GM12878 (cell line): ENCODE measurements at regions not wholly inside any gene's neighbourhood (a gene's known extent, or its start where the extent isn't known, plus 50 kb on each side); places are given as distances from the start of the nearest gene placed in this dataset.

Experiments
- BHLHE40 ChIP-seq, 2 experiments: fragments of 450-650 bp in 1 of 2; IDR thresholded peaks; 2 replicates each; pipeline ENCODE4 v1.6.1; 2011 to 2017; ENCODE audit warnings: low read depth in 2 of 2, borderline replicate concordance in 1 of 2, improper control_type of control experiment in 1 of 2, low read length in 1 of 2, mild to moderate bottlenecking in 1 of 2
- CREB1 ChIP-seq: IDR thresholded peaks from 2 replicates; pipeline ENCODE4 v1.6.1; 2012; ENCODE audit warnings: low read depth, mild to moderate bottlenecking, inconsistent platforms
- FOS ChIP-seq: IDR thresholded peaks from 3 replicates; pipeline ENCODE4 v1.6.1; 2011; ENCODE audit warnings: borderline replicate concordance; ENCODE audit not compliant: insufficient read length; ENCODE audit errors: extremely low read depth
- MXI1 ChIP-seq: fragments of 150-350 bp; IDR thresholded peaks from 2 replicates; pipeline ENCODE4 v1.6.1; 2011; ENCODE audit warnings: low read depth, mild to moderate bottlenecking, inconsistent platforms, low read length, improper control_type of control experiment
- POLR2A ChIP-seq: IDR thresholded peaks from 2 replicates; pipeline ENCODE4 v1.6.1; 2011; ENCODE audit warnings: low read depth, mild to moderate bottlenecking, low read length
- RAD21 ChIP-seq: IDR thresholded peaks from 2 replicates; pipeline ENCODE4 v1.6.1; 2011; ENCODE audit warnings: mild to moderate bottlenecking, low read depth, low read length, moderate library complexity; ENCODE audit not compliant: insufficient read depth
- RCOR1 ChIP-seq: conservative IDR thresholded peaks from 2 replicates; pipeline ENCODE4 v1.6.1; 2012; ENCODE audit warnings: low read depth, low read length, improper control_type of control experiment
- SRF ChIP-seq, 2 experiments: IDR thresholded peaks; 2 replicates each; pipeline ENCODE4 v1.6.1; 2011; ENCODE audit warnings: low read depth in 2 of 2, low read length in 2 of 2, mild to moderate bottlenecking in 1 of 2, moderate library complexity in 1 of 2
- SUZ12 ChIP-seq: fragments of 200-600 bp; sonication (generic); IDR thresholded peaks from one replicate; pipeline ENCODE4 v1.6.1; 2018; ENCODE audit warnings: antibody characterized with exemption, mild to moderate bottlenecking; ENCODE audit not compliant: unreplicated experiment
- YY1 ChIP-seq: IDR thresholded peaks from 2 replicates; pipeline ENCODE4 v1.6.1; 2011; ENCODE audit warnings: low read depth, mild to moderate bottlenecking, low read length
- TF ChIP-seq, protein P1 (sequence below): IDR thresholded peaks from 2 replicates; pipeline ENCODE4 v1.6.1; 2011; ENCODE audit warnings: low read depth, mild to moderate bottlenecking, low read length, moderate library complexity, borderline replicate concordance; ENCODE audit errors: extremely low read depth
- TF ChIP-seq, protein P2 (sequence below), 3 experiments: IDR thresholded peaks in 2 of 3; conservative IDR thresholded peaks in 1 of 3; 2 replicates each; pipeline ENCODE4 v1.5.1; 2011; ENCODE audit warnings: low read depth in 3 of 3, low read length in 3 of 3, mild to moderate bottlenecking in 3 of 3, control low read depth in 2 of 3, moderate library complexity in 2 of 3, inconsistent platforms in 1 of 3, mixed read lengths in 1 of 3; ENCODE audit not compliant: control insufficient read depth in 2 of 3, insufficient read depth in 1 of 3; ENCODE audit errors: extremely low read depth in 1 of 3
- TF ChIP-seq, protein P3 (sequence below): IDR thresholded peaks from 2 replicates; pipeline ENCODE4 v1.6.1; 2012; ENCODE audit warnings: low read depth, low read length, improper control_type of control experiment
- TF ChIP-seq, protein P4 (sequence below): IDR thresholded peaks from 2 replicates; pipeline ENCODE4 v1.6.1; 2011; ENCODE audit warnings: borderline replicate concordance, low read depth, mild to moderate bottlenecking, moderate library complexity, mixed read lengths, low read length; ENCODE audit not compliant: insufficient read depth; ENCODE audit errors: extremely low read length

GRCh38 chrX:142663330-142664095 lies 362.2 kb upstream of the SPANXN4 start:
- TF ChIP-seq RCOR1 (no peak), BHLHE40 (IDR thresholded peaks at IDR 0.05; ENCODE audit: borderline replicate concordance in 1 of 2, low read depth in 2 of 2, low read length in 1 of 2) (no peak), POLR2A (no peak), RAD21 (no peak), FOS (no peak), SUZ12 (no peak), SRF (IDR thresholded peaks at IDR 0.05; ENCODE audit: low read depth in 2 of 2, low read length in 2 of 2) (no peak), CREB1 (no peak), YY1 (no peak), MXI1 (no peak)
- TF ChIP-seq, protein P1, sequence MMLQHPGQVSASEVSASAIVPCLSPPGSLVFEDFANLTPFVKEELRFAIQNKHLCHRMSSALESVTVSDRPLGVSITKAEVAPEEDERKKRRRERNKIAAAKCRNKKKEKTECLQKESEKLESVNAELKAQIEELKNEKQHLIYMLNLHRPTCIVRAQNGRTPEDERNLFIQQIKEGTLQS = no peak
- TF ChIP-seq, protein P2, sequence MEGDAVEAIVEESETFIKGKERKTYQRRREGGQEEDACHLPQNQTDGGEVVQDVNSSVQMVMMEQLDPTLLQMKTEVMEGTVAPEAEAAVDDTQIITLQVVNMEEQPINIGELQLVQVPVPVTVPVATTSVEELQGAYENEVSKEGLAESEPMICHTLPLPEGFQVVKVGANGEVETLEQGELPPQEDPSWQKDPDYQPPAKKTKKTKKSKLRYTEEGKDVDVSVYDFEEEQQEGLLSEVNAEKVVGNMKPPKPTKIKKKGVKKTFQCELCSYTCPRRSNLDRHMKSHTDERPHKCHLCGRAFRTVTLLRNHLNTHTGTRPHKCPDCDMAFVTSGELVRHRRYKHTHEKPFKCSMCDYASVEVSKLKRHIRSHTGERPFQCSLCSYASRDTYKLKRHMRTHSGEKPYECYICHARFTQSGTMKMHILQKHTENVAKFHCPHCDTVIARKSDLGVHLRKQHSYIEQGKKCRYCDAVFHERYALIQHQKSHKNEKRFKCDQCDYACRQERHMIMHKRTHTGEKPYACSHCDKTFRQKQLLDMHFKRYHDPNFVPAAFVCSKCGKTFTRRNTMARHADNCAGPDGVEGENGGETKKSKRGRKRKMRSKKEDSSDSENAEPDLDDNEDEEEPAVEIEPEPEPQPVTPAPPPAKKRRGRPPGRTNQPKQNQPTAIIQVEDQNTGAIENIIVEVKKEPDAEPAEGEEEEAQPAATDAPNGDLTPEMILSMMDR (IDR thresholded peaks at IDR 0.05 in 2 of 3, conservative IDR thresholded peaks at IDR 0.05 in 1 of 3; ENCODE audit: control insufficient read depth in 2 of 3, extremely low read depth in 1 of 3, insufficient read depth in 1 of 3, low read depth in 3 of 3, low read length in 3 of 3) = no peak
- TF ChIP-seq, protein P3, sequence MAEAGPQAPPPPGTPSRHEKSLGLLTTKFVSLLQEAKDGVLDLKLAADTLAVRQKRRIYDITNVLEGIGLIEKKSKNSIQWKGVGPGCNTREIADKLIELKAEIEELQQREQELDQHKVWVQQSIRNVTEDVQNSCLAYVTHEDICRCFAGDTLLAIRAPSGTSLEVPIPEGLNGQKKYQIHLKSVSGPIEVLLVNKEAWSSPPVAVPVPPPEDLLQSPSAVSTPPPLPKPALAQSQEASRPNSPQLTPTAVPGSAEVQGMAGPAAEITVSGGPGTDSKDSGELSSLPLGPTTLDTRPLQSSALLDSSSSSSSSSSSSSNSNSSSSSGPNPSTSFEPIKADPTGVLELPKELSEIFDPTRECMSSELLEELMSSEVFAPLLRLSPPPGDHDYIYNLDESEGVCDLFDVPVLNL = no peak
- TF ChIP-seq, protein P4, sequence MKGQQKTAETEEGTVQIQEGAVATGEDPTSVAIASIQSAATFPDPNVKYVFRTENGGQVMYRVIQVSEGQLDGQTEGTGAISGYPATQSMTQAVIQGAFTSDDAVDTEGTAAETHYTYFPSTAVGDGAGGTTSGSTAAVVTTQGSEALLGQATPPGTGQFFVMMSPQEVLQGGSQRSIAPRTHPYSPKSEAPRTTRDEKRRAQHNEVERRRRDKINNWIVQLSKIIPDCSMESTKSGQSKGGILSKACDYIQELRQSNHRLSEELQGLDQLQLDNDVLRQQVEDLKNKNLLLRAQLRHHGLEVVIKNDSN = no peak
